ENCODE measurements at regions not wholly inside any gene's neighbourhood (a gene's known extent, or its start where the extent isn't known, plus 50 kb on each side); places are given as distances from the start of the nearest gene placed in this dataset.

DNA sequence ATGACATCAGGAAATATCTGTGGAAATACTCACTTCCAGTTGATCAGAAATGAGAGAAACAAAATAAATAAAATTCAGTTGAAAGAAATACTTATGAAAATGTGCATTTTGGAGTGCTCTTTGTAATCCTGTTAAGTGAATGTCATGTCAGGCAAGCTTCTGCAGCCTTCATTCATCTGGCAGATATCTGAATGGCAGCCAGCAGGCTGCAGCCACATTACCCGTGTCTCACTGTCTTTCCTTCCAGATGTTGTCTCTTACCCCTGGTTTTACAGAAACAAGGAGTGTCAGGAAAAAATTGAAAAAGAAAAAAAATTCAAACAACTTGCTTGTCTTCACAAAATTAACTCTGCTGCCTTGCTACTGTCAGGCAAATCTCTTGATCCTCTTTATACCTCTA lies 445.0 kb upstream of the RIOK2 start:
- H3K4me1 Mint-ChIP-seq: no peaks in the 10 kb centered on the region
- H3K4me1 ChIP-seq (ENCODE audit: control insufficient read depth in 1 of 2, extremely low read depth in 1 of 2, insufficient read depth in 2 of 2, low read length in 2 of 2): no peaks in the 10 kb centered on the region
- ATAC-seq (replicated peaks in 1 of 4): no peak
- H3K27ac ChIP-seq (ENCODE audit: low read length): no peak overlapping the region
- no CpG with 5 or more reads among the region's 1 CpG for WGBS (ENCODE audit: insufficient coverage)
- H3K27ac Mint-ChIP-seq: no peak overlapping the region
- H3K9me3 ChIP-seq: no peaks in the 10 kb centered on the region
- no peaks in the 10 kb centered on the region for H3K36me3 ChIP-seq (ENCODE audit: control insufficient read depth in 2 of 2, extremely low read depth in 1 of 2, insufficient read depth in 1 of 2, low read length in 1 of 2)
- H3K36me3 Mint-ChIP-seq: no peaks in the 10 kb centered on the region
- H3K4me3 ChIP-seq (ENCODE audit: control insufficient read depth in 1 of 2, extremely low read depth in 1 of 2, low read length in 1 of 2): no peak overlapping the region
- H3K9me3 Mint-ChIP-seq: peaks cover 0 to 6% (median 5%) of the 10 kb centered on the region in 3 donors
- H3K27me3 ChIP-seq (replicated peaks in 1 of 2; ENCODE audit: control insufficient read depth in 2 of 2, extremely low read depth in 1 of 2, insufficient read depth in 2 of 2, low read length in 1 of 2): no peaks in the 10 kb centered on the region
- H3K4me3 Mint-ChIP-seq: no peak overlapping the region
- DNase-seq: no peak
- ChIA-PET CTCF (no interaction called here), POLR2A (no interaction called here)
- H3K27me3 Mint-ChIP-seq: no peaks in the 10 kb centered on the region

DNA sequence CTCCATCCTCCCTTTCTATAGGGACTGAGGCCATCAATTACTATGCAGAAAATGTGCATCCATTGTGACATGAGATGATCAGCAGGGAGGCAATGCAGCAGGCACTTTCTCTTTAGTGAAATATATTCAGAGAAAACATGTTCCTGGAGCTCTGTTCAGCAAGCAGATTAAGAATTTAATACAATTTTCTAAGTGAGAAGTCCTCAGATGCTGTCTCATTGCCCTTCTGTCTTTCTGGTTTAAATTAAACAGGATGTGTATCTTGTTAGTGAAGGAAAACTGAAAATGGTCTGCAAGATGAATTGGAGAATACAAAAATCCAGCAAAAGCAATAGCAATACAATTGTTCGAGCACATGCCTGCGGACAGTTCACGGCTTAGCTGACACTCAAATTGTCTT lies 445.8 kb upstream of the RIOK2 start:
- WGBS (ENCODE audit: insufficient coverage): no CpG with 5 or more reads among the region's 3 CpGs
- H3K36me3 ChIP-seq (ENCODE audit: control insufficient read depth in 2 of 2, extremely low read depth in 1 of 2, insufficient read depth in 1 of 2, low read length in 1 of 2): no peaks in the 10 kb centered on the region
- H3K9me3 Mint-ChIP-seq: peaks cover 0 to 6% (median 5%) of the 10 kb centered on the region in 3 donors
- H3K36me3 Mint-ChIP-seq: no peaks in the 10 kb centered on the region
- no peak overlapping the region for H3K4me3 Mint-ChIP-seq
- ATAC-seq (replicated peaks in 1 of 4) (no peak), DNase-seq (no peak)
- no peak overlapping the region for H3K4me3 ChIP-seq (ENCODE audit: control insufficient read depth in 1 of 2, extremely low read depth in 1 of 2, low read length in 1 of 2)
- no peaks in the 10 kb centered on the region for H3K27me3 Mint-ChIP-seq
- POLR2A ChIA-PET: no interaction called here
- CTCF ChIA-PET: no interaction called here
- no peaks in the 10 kb centered on the region for H3K4me1 Mint-ChIP-seq
- no peaks in the 10 kb centered on the region for H3K9me3 ChIP-seq
- H3K27ac Mint-ChIP-seq: no peak overlapping the region
- no peaks in the 10 kb centered on the region for H3K4me1 ChIP-seq (ENCODE audit: control insufficient read depth in 1 of 2, extremely low read depth in 1 of 2, insufficient read depth in 2 of 2, low read length in 2 of 2)
- H3K27ac ChIP-seq (ENCODE audit: low read length): no peak overlapping the region
- no peaks in the 10 kb centered on the region for H3K27me3 ChIP-seq (replicated peaks in 1 of 2; ENCODE audit: control insufficient read depth in 2 of 2, extremely low read depth in 1 of 2, insufficient read depth in 2 of 2, low read length in 1 of 2)

DNA sequence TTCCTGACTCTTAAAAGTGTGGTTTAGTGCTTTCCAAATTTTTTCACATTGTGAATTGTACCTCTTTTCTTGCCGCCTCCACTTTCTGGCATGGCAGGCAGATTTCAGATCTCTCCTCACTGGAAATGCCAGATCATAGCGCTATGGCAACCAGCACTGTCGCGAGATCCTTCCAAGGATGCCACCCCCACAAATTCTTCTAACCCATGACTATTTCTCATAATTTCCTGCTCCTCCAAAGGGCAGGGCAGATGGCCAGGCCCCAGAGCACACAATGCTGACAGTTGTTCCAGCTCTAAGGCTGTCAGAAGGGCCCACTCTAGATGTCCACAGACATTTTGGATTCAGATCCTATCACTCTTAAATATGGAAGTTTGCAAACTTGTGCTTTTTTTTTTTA lies 446.2 kb upstream of the RIOK2 start:
- no peaks in the 10 kb centered on the region for H3K27me3 Mint-ChIP-seq
- no peaks in the 10 kb centered on the region for H3K36me3 Mint-ChIP-seq
- Histone ChIP-seq H3K27me3 (replicated peaks in 1 of 2; ENCODE audit: control insufficient read depth in 2 of 2, extremely low read depth in 1 of 2, insufficient read depth in 2 of 2, low read length in 1 of 2) (no peaks in the 10 kb centered on the region), H3K27ac (ENCODE audit: low read length) (no peak overlapping the region), H3K36me3 (ENCODE audit: control insufficient read depth in 2 of 2, extremely low read depth in 1 of 2, insufficient read depth in 1 of 2, low read length in 1 of 2) (no peaks in the 10 kb centered on the region), H3K9me3 (no peaks in the 10 kb centered on the region), H3K4me1 (ENCODE audit: control insufficient read depth in 1 of 2, extremely low read depth in 1 of 2, insufficient read depth in 2 of 2, low read length in 2 of 2) (no peaks in the 10 kb centered on the region), H3K4me3 (ENCODE audit: control insufficient read depth in 1 of 2, extremely low read depth in 1 of 2, low read length in 1 of 2) (no peak overlapping the region)
- ChIA-PET POLR2A (no interaction called here), CTCF (no interaction called here)
- peaks cover 0 to 6% (median 5%) of the 10 kb centered on the region in 3 donors for H3K9me3 Mint-ChIP-seq
- DNase-seq (no peak), ATAC-seq (replicated peaks in 1 of 4) (no peak)
- H3K4me1 Mint-ChIP-seq: no peaks in the 10 kb centered on the region
- H3K4me3 Mint-ChIP-seq: no peak overlapping the region
- no peak overlapping the region for H3K27ac Mint-ChIP-seq
- 91% methylated on average over 4 of the region's 4 CpGs for WGBS (ENCODE audit: insufficient coverage)

DNA sequence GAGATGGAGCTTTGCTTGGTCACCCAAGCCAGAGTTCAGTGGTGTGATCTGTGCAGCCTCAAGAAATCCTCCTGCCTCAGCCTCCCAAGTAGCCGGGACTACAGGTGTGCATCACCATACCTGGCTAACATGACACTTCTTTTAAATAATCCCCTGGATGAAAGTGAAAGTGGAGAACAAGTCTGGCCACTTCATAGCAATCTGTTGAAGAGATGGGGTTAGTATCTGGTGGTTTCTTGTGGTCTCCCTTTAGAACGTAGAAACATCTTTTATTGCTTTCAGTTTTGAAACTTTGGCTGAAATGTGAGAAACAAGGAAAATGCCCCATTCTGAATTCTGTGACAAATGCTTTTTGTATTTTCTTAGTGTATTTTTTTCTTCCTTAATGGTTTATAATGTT lies 452.5 kb upstream of the RIOK2 start:
- Mint-ChIP-seq H3K36me3 (no peaks in the 10 kb centered on the region), H3K4me1 (peaks cover 0 to 2% (median 0%) of the 10 kb centered on the region in 3 donors), H3K27me3 (no peaks in the 10 kb centered on the region), H3K4me3 (no peak overlapping the region), H3K27ac (no peak overlapping the region), H3K9me3 (peaks cover 0 to 6% (median 5%) of the 10 kb centered on the region in 3 donors)
- H3K9me3 ChIP-seq: no peaks in the 10 kb centered on the region
- H3K27ac ChIP-seq (ENCODE audit: low read length): no peak overlapping the region
- H3K36me3 ChIP-seq (ENCODE audit: control insufficient read depth in 2 of 2, extremely low read depth in 1 of 2, insufficient read depth in 1 of 2, low read length in 1 of 2): no peaks in the 10 kb centered on the region
- ChIA-PET POLR2A (no interaction called here), CTCF (no interaction called here)
- no peaks in the 10 kb centered on the region for H3K27me3 ChIP-seq (replicated peaks in 1 of 2; ENCODE audit: control insufficient read depth in 2 of 2, extremely low read depth in 1 of 2, insufficient read depth in 2 of 2, low read length in 1 of 2)
- DNase-seq (no peak), ATAC-seq (replicated peaks in 1 of 4) (no peak)
- peaks cover 0 to 2% of the 10 kb centered on the region in 2 experiments for H3K4me1 ChIP-seq (ENCODE audit: control insufficient read depth in 1 of 2, extremely low read depth in 1 of 2, insufficient read depth in 2 of 2, low read length in 2 of 2)
- no peak overlapping the region for H3K4me3 ChIP-seq (ENCODE audit: control insufficient read depth in 1 of 2, extremely low read depth in 1 of 2, low read length in 1 of 2)
- WGBS (ENCODE audit: insufficient coverage): no CpG with 5 or more reads among the region's 2 CpGs

DNA sequence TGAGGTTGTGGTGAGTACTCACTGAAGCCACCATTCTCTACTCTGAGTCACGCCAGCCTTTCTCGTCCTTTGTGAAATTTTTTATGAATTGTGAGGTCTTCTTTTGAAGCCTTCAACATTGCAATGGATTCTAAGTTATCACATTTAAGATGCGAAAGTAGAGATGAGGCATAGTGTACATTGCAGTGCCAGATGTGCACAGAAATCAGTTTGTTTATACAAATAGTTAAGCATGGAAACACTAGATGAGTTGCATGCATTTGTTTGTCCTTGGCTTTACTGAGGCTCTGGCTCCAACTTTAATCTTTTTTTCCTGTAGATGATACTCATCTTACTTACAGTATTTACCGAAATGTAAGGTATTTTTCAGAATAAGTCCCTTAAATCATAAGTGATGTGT lies 453.7 kb upstream of the RIOK2 start:
- peaks cover 0 to 2% (median 0%) of the 10 kb centered on the region in 3 donors for H3K4me1 Mint-ChIP-seq
- WGBS (ENCODE audit: insufficient coverage): no CpG with 5 or more reads among the region's 4 CpGs
- H3K27me3 Mint-ChIP-seq: no peaks in the 10 kb centered on the region
- DNase-seq: no peak
- Histone ChIP-seq H3K36me3 (ENCODE audit: control insufficient read depth in 2 of 2, extremely low read depth in 1 of 2, insufficient read depth in 1 of 2, low read length in 1 of 2) (no peaks in the 10 kb centered on the region), H3K4me1 (ENCODE audit: control insufficient read depth in 1 of 2, extremely low read depth in 1 of 2, insufficient read depth in 2 of 2, low read length in 2 of 2) (peaks cover 0 to 2% of the 10 kb centered on the region in 2 experiments), H3K27ac (ENCODE audit: low read length) (no peak overlapping the region), H3K27me3 (replicated peaks in 1 of 2; ENCODE audit: control insufficient read depth in 2 of 2, extremely low read depth in 1 of 2, insufficient read depth in 2 of 2, low read length in 1 of 2) (no peaks in the 10 kb centered on the region), H3K4me3 (ENCODE audit: control insufficient read depth in 1 of 2, extremely low read depth in 1 of 2, low read length in 1 of 2) (no peak overlapping the region), H3K9me3 (no peaks in the 10 kb centered on the region)
- ChIA-PET POLR2A (no interaction called here), CTCF (no interaction called here)
- H3K27ac Mint-ChIP-seq: no peak overlapping the region
- no peaks in the 10 kb centered on the region for H3K36me3 Mint-ChIP-seq
- H3K4me3 Mint-ChIP-seq: no peak overlapping the region
- peaks cover 3 to 4% (median 3%) of the 10 kb centered on the region in 3 donors for H3K9me3 Mint-ChIP-seq
- no peak for ATAC-seq (replicated peaks in 1 of 4)

DNA sequence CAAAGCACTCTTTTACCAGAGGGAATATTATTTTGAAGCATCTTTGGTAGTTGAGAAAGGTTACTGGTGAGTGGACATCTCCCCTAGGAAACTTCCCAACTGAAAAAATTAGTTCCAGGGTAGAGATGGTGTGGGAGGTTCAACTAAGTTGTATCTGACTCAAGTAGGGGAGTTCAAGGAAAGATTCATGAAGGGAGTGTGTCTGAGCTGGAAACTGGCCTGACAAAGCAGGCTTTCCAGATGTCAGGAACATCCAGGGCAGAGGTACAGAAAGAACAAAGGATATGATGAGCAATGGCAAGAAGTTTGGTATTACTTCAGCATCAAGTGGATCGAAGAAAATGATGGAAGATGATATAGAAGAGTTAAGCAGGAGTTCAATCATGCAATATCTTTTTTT lies 458.0 kb upstream of the RIOK2 start:
- Histone ChIP-seq H3K27me3 (replicated peaks in 1 of 2; ENCODE audit: control insufficient read depth in 2 of 2, extremely low read depth in 1 of 2, insufficient read depth in 2 of 2, low read length in 1 of 2) (no peaks in the 10 kb centered on the region), H3K9me3 (no peaks in the 10 kb centered on the region), H3K36me3 (ENCODE audit: control insufficient read depth in 2 of 2, extremely low read depth in 1 of 2, insufficient read depth in 1 of 2, low read length in 1 of 2) (no peaks in the 10 kb centered on the region), H3K27ac (ENCODE audit: low read length) (no peak overlapping the region), H3K4me3 (ENCODE audit: control insufficient read depth in 1 of 2, extremely low read depth in 1 of 2, low read length in 1 of 2) (no peak overlapping the region), H3K4me1 (ENCODE audit: control insufficient read depth in 1 of 2, extremely low read depth in 1 of 2, insufficient read depth in 2 of 2, low read length in 2 of 2) (peaks cover 0 to 2% of the 10 kb centered on the region in 2 experiments)
- Mint-ChIP-seq H3K27ac (no peak overlapping the region), H3K4me3 (no peak overlapping the region), H3K4me1 (no peaks in the 10 kb centered on the region), H3K9me3 (peaks cover 3 to 4% (median 3%) of the 10 kb centered on the region in 3 donors), H3K36me3 (no peaks in the 10 kb centered on the region), H3K27me3 (no peaks in the 10 kb centered on the region)
- ATAC-seq (replicated peaks in 1 of 4) (no peak), DNase-seq (no peak)
- CTCF ChIA-PET: no interaction called here
- POLR2A ChIA-PET: no interaction called here
- WGBS (ENCODE audit: insufficient coverage): no CpG with 5 or more reads among the region's 1 CpG

DNA sequence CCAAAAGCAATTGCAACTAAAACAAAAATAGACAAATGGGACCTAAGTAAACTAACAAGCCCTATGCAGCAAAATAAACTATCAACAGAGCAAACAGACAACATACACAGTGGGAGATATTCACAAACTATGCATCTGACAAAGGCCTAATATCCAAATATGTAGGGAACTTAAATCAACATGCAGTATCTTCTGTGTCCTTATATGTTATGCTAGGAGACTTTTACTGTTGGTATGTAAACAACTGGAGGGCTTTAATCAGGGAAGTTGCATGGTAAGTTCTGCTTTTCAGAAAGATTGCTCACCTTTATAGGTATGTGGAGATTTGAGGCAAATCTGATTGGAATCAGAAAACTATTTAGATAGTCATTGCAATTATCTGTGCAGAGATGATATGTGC lies 461.2 kb upstream of the RIOK2 start:
- no peaks in the 10 kb centered on the region for H3K36me3 Mint-ChIP-seq
- CTCF ChIA-PET: no interaction called here
- ATAC-seq (replicated peaks in 1 of 4) (no peak), DNase-seq (no peak)
- no peaks in the 10 kb centered on the region for H3K9me3 ChIP-seq
- H3K27me3 Mint-ChIP-seq: no peaks in the 10 kb centered on the region
- H3K27ac ChIP-seq (ENCODE audit: low read length): no peak overlapping the region
- no peaks in the 10 kb centered on the region for H3K4me1 Mint-ChIP-seq
- POLR2A ChIA-PET: no interaction called here
- no peak overlapping the region for H3K27ac Mint-ChIP-seq
- no peak overlapping the region for H3K4me3 ChIP-seq (ENCODE audit: control insufficient read depth in 1 of 2, extremely low read depth in 1 of 2, low read length in 1 of 2)
- H3K27me3 ChIP-seq (replicated peaks in 1 of 2; ENCODE audit: control insufficient read depth in 2 of 2, extremely low read depth in 1 of 2, insufficient read depth in 2 of 2, low read length in 1 of 2): no peaks in the 10 kb centered on the region
- peaks cover 3 to 7% (median 6%) of the 10 kb centered on the region in 3 donors for H3K9me3 Mint-ChIP-seq
- H3K4me3 Mint-ChIP-seq: no peak overlapping the region
- H3K36me3 ChIP-seq (ENCODE audit: control insufficient read depth in 2 of 2, extremely low read depth in 1 of 2, insufficient read depth in 1 of 2, low read length in 1 of 2): no peaks in the 10 kb centered on the region
- peaks cover 0 to 2% of the 10 kb centered on the region in 2 experiments for H3K4me1 ChIP-seq (ENCODE audit: control insufficient read depth in 1 of 2, extremely low read depth in 1 of 2, insufficient read depth in 2 of 2, low read length in 2 of 2)
